ENCODE measurements at regions not wholly inside any gene's neighbourhood (a gene's known extent, or its start where the extent isn't known, plus 50 kb on each side); places are given as distances from the start of the nearest gene placed in this dataset.

GRCh38 chr5:159712672-159713071 lies 203.6 kb upstream of the ADRA1B start:
- TF ChIP-seq CTCF (IDR thresholded peaks at IDR 0.05; ENCODE audit: insufficient read depth, low read depth, low read length): no peak
- TF ChIP-seq EZH2 (IDR thresholded peaks at IDR 0.05; ENCODE audit: insufficient read depth, low read length): no peak
